Kasumi-1 (cell line): ENCODE measurements at regions not wholly inside any gene's neighbourhood (a gene's known extent, or its start where the extent isn't known, plus 50 kb on each side); places are given as distances from the start of the nearest gene placed in this dataset.
"Not testable (repeated sequence)": the region's sequence is repeated elsewhere in the genome, so short reads cannot be mapped to it uniquely, and the experiment has no call there.

ENCODE experiments used
- DNase-seq, 2 experiments: peaks; one replicate each; lab custom pipeline; 2025; lab: John Stamatoyannopoulos, UW

DNA sequence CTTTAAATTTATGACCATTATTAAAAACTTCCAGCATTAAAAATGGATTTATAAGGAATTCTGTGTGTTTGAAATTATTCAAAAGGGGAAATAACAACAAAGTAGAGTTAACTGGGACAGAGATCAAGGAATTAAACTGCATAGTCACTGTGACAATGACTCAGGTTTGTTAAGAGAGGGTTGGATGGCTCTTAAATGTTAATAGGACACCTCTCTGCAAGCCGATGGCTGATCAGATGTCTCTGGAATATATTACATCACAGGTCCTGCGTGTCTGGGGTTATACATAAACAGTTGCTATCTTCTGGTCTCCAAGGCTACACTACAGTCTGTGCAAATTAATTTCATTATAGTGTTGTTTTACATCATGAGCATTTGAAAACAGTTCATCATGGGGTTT, 574.3 kb downstream of the COL12A1 start:
- no peak for DNase-seq

GRCh38 chr6:74626288-74626687, 579.6 kb downstream of the COL12A1 start:
- no peak for DNase-seq

DNA sequence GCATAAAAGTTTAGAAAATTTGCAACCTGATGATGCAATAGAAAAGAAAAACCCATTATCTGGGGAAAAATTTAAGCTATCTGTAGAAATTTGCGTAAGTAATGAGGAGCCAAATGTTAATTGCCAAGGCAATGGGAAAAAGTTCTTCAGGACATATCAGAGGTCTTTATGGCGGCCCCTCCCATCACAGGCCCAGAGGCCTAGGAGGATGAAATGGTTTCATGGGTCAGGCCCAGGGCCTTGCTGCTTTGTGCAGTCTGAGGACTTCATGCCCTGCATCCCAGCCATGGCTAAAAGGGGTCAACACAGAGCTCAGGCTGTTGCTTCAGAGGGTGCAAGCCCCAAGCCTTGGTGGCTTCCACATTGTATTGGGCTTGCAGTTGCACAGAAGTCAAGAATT, 582.8 kb downstream of the COL12A1 start:
- DNase-seq = no peak

- DNase-seq = no peak
These were observed 594.6 kb downstream of the COL12A1 start for GRCh38 chr6:74611220-74611619.

DNA sequence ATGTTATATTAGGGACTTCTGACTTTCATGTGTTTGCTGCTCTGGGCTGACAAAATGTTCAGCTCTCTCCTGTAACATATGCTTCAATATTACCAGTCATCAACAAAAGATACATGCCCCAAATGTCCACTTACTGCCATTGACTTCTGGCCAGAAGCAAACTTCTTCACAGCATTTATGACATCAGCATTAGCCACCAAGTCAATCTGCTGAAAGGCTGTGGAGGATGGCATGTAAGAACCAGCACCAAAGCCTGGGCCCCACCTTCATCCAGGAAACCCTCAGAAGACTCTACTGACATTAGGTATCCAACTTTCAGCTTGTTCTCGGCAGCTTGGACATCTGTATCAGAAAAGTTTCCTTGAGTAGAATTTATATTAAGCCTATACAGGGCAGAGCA, 595.5 kb downstream of the COL12A1 start:
- DNase-seq = no peak

DNA sequence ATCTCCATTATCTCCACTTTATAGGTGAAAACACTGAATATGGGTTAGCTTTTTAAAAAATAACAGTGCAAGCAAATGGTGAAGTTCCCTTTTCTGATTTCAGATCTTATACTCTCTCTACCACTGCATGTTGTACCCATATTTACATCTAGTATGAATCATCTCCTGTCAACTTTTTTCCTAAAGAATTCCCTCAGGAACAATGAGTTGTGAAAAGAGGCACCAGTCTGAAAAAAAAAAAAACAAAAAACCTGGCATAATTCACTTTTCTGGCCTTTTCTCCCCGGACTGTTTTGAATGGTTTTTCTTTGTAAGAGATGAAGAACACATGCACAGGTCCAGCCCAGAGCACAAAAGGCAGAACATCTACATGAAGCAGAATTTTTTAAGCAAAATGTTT, 596.0 kb downstream of the COL12A1 start:
- no peak for DNase-seq

DNA sequence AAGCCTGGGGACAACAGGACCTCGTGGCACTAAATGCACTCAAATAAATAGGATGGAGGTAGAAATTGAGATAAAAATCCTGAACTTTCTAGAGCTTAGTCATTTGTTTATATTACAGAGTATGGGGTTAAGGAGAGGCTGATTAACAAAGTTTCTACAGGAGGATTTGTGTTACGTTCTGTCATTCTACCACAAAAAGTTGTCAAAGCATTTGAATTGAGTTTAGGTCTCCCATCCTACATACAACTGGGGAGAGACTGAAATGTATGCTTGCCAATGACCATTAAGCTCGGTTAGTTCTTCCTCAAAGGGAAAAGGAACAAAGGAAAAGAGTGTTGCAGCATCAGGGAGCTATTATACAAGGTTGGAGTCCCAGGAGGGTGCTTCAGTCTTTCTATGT, 597.9 kb downstream of the COL12A1 start:
- no peak for DNase-seq

GRCh38 chr6:74607468-74607867, 598.4 kb downstream of the COL12A1 start:
- DNase-seq = no peak

- DNase-seq = peak; percentile 54 to 67
These were observed 599.2 kb downstream of the COL12A1 start for GRCh38 chr6:74606582-74607071.

DNA sequence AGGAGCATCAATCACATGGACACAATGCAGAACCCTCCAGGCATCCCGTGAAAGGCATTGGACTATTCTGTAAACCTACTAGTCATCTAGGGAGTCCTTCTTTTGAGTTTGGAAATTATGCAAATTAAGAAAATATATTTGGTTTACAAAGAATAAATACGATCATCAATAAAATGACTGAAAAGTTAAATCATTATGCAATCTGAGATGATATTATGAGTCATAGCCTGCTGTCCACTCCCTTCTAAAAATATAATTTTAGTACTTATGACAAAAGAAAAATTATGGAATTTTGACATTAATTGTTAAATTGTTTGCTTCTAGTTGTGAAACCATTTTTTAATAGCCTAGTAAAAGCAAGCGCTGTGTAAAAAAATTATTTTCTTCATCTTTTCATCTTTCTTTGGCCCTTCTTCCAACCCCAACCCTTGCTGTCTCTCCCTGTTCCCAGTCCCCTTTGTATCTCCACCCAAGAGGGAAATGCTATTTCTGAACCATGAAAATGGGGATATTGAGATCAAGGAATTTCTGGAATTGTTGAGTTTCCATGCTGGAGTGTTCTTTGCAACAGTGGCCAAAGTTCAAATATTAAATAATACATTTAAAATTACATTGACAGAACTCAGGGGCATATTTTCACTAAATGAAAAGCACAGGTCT, 599.8 kb downstream of the COL12A1 start:
- DNase-seq = no peak

GRCh38 chr6:74604279-74604678, 601.6 kb downstream of the COL12A1 start:
- DNase-seq = no peak

DNA sequence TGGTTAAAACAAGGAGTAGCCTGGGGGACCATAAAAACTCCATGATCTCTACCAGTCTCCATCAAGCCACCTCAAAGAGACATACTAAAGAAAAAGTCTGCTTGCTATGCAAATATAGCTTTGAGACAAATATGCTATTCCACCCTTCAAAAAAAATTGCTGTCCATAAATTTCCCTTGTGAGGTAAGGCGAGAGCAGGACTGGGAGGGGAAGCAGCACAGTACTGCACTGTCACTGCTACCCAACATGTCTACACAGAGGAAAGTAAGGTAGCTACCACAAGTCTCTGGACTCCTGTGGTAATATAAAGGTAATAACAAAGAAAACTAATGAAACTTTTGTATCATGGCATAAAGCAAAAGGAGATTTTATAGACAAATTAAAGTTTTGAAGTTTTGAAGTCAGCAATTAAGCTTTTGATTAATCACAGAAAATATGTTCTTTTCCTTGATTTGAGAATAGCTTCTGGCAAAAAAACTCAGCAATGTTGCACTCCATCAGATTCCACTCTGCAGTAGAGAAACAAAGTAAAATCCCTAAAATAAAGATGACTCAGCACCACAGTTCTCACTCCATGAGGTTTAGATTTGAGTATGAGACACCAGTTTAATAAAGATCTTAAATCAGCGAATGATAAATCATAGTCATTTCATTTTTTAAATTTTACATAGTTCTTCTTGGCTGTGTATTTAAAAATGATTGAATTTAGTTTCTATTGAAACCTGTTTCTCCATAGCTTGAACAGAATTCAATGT, 602.4 kb downstream of the COL12A1 start:
- DNase-seq = no peak

- no peak for DNase-seq
These were observed 603.6 kb downstream of the COL12A1 start for GRCh38 chr6:74602206-74602605.

DNA sequence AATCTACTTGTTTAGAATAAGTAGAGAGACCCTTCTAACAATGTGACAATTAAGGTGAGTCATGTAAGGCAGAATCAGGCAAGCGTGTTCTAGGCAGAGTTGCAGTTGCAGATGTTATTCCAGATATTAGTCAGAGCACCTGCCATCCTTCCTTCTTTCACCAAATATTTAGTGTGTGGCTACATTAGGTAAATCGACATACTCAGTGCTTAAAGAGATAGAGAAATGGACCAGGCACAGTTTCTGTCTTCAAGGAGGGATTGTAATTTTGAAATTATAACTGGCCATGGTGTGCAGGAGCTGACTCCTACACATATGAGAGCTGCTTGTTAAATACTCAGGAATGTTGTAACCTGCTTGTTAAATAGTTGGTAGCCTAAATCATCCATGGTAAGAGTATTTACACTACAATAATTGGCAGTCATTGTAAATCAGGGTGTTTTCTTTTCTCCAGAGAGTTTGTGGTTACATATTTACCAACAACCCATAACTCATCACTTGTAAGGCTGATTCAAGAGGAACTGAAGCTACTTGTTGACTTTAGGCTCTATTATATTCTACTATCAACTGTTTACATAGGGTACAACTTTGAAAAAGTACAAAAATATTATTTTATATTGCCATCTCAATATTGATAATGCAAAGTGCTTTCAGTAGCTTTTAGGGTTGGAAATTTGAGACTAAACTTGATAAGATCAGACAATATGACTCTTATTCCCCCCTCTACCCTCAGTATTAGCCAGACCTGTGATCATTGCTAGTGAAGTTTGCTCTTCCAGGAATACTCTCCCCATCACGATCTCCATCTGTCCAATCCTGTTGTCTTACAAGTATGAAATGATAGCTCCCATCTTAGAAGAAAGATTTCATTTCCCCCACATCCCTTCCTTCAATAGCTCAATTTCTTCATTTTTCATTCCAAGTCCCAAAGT, 607.1 kb downstream of the COL12A1 start:
- DNase-seq = no peak

DNA sequence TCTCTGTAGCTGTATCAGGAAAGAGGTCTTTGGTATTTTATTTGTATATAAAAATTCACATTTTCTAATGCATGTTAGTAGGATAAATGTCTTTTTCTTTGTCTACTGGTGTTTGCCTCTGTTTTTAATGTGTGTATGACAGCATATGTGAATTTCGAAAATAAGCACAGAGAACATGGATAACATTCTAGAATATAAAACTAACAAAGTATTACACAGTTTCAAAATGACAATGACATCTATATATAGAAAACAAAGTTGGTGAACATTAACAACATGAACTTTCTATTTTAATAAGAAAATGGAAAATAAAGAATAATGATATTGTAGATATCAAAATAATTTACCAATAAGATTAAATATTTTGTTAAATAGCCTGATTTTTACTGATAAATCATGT, 608.0 kb downstream of the COL12A1 start:
- DNase-seq = no peak

DNA sequence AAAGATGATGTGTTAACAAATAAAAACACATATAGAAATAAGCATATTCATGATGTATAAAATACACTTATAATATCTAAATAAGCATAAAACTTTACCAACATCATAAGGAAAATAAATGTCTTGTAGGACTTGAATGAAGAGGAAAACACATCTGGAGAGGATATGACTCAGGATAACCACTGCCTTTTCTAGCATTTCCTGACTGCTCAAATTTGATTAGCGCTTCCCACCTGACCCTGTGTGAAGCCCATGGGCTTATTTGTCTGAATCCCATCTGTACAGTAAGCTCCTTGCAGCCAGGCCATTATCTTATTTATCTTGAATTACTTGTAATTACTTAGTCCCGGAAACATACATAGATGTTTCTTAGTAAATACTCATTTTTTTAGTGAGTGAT, 608.6 kb downstream of the COL12A1 start:
- DNase-seq = peak; percentile 59 to 61

DNA sequence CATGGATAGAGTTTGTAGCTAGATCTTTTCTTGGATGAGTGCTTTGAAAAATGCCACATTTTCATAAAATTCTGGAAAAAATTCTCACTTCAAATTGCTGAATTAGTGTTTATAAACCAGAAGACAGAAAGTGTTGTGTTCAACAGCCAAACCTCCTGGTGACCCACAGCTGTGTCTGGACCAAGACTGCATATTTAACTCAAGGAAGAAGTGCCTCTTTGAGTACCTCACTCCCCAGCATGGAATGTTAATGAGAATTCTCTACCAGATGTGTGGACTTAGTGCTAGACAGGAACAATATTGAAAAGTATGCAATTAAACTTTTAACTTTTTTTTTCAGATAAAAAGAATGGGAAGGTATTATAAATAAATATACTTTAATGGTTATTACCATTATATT, 609.3 kb downstream of the COL12A1 start:
- no peak for DNase-seq

DNA sequence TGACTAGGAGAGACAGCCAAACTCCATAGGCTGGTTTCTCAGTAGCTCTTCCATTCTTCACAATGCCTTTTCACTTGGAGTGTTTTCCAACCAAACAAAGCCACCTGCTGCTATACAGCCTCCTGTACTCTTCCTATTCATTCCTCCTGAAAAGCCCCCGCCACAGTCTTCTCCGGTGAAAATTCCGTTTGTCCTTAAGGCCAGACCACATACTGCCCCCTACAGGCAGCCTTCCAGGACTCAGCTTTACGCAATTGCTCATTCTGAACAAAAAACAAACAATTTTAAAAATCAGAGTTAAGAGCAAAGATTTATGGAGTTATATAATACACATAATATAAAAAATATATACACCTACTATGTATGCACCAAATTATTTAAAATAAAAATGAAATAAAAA, 611.5 kb downstream of the COL12A1 start:
- DNase-seq = not testable (repeated sequence)

GRCh38 chr6:74588094-74588832, 617.6 kb downstream of the COL12A1 start:
- no peak for DNase-seq

DNA sequence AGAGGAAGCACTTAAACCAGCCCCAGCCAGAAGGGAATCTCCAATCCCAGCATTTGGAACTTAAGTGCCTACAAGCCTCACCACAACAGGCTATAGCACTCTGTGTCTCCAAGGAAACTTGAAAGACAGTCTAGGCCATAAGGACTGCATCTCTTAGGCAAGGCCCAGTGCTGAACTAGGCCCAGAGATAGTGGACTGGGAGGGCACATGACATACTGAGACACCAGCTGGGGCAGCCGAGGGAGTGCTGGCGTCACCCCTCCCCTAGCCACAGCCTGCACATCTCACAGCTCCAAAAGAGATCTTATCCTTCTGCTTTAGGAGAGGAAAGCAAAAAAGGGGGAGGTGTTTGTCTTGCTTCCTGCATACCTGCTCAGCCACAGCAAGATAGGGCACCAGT, 618.5 kb downstream of the COL12A1 start:
- no peak for DNase-seq

DNA sequence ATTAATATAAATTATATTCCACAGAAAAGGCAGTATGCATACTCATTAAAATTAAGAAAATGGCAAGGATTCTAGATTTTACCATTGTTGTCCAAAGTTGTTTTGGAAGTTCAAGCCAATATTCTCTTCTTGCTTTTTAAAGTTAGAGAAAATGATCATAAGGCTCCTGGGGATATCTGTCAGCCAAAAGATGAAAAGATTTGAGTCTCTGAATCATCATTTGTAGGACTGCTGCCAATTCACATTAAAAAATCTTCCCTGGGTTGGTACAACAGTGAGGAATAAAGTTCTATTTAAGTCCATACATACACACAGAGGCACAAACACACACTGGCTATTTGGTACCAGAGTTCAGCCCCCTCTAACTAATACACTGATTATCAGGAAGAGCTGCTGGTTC, 620.1 kb downstream of the COL12A1 start:
- DNase-seq = no peak

DNA sequence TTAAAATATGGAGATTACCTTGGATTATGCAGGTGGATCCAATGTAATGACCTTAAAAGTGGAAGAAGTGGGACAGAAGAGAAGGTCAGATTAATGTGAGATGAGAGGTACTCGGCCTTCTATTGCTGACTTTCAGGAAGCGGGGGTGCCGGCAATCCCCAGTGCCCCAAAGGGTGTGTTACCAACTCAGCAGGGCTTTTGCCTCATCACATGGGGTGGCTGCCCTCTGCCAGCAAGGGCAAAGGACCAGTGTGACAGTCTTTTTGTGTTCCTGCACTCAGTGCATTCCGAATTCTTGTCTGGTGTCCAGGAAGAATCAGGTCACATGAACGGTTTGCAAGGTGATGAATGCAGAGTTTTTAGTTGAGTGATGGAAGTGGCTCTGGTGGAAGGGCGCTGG, 624.2 kb downstream of the COL12A1 start:
- no peak for DNase-seq
